Ecto neural progenitor cell (in vitro differentiated cells): ENCODE measurements at regions not wholly inside any gene's neighbourhood (a gene's known extent, or its start where the extent isn't known, plus 50 kb on each side); places are given as distances from the start of the nearest gene placed in this dataset.

Experiments used
- DNase-seq: peaks from one replicate; pipeline ENCODE4 v3.0.0-alpha.2; 2018; ENCODE audit warnings: low spot score

GRCh38 chr2:158905784-158906183 is 62.7 kb upstream of the TANC1 start:
- no peak for DNase-seq

- no peak for DNase-seq
These were observed 60.4 kb upstream of the TANC1 start for GRCh38 chr2:158907926-158908456.

GRCh38 chr2:158912112-158912511 is 56.3 kb upstream of the TANC1 start:
- no peak for DNase-seq

GRCh38 chr2:158912765-158913164 is 55.7 kb upstream of the TANC1 start:
- no peak for DNase-seq

- DNase-seq: no peak
These were observed 54.4 kb upstream of the TANC1 start for GRCh38 chr2:158914066-158914465.

- no peak for DNase-seq
These were observed 53.7 kb upstream of the TANC1 start for GRCh38 chr2:158914731-158915130.

GRCh38 chr2:158917121-158917520 is 51.3 kb upstream of the TANC1 start:
- no peak for DNase-seq

- DNase-seq: no peak
These were observed 50.0 kb upstream of the TANC1 start for GRCh38 chr2:158918452-158918851.
